ENCODE measurements at regions not wholly inside any gene's neighbourhood (a gene's known extent, or its start where the extent isn't known, plus 50 kb on each side); places are given as distances from the start of the nearest gene placed in this dataset.

DNA sequence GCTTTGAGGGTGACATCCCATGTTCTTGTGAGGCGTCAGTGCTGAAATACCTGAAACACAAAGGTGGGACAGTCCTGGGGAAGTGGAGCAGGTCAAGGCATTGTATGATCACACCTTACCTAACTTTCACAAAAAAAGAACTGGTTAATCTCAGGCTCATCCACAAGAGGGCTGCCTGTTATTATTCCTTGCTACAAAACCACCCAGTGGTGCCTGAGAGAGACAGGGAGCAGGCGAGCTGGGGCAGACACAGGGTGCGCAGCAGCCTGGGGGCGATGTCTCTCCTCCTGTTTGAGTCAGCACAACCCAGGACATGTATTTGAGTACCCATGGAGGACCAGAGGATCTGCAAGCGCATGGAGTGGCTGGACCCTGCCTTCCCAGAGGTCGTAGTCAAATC is 316.8 kb upstream of the ATP10A start:
- no peak overlapping the region for H3K27ac Mint-ChIP-seq
- ATAC-seq (no peak), DNase-seq (ENCODE audit: low spot score in 2 of 2) (no peak)
- no peaks in the 10 kb centered on the region for H3K9me3 Mint-ChIP-seq
- no peaks in the 10 kb centered on the region for H3K36me3 Mint-ChIP-seq

DNA sequence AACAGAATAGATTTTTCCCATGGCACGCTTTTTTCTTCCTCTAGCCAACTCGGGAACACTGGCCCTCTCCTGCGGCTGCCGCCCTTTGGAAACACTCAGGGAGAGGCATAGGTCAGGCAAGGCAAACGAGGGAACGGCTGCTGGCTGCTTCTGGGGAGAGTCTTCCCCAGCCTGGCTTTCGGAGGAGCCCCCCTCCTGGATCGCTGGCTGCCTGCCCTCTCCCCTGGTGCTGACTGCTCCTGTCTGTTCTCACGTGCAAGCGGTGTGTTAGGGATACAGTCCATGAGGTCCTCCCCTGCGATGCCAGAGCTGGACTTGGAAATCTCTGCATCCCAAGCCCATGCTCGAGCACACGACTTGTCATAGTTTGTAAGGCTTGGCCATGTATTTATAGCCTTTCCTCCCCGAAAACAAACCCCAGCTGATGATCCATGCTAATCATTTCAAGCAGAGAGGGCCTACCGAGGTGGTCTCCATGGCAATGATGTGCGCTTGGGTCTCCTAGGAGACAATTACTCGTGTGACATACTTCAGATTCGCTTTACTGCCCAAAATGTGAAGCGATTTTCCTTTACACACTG is 315.6 kb upstream of the ATP10A start:
- Mint-ChIP-seq H3K27ac (no peak overlapping the region), H3K9me3 (no peaks in the 10 kb centered on the region), H3K36me3 (no peaks in the 10 kb centered on the region)
- no peak for DNase-seq (ENCODE audit: low spot score in 2 of 2)
- ATAC-seq: no peak

DNA sequence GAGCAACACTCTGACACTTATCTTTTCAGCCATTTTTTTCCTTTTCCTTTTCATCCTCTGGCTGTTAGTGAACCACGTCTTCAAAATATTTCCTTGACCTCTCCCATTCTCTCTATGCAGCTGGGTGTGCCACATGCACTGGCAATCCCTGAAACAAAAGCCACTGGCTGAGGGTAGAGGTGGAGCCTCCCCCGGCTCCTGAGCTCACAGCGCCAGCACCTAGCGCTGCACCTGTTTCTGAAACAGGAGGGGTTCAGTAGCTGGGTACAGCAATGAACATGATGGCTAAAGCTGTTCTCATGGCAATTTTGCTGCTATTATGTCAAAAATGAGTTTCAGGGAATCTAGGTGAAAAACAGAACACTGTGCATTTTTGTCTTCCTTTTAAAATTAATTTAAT is 314.7 kb upstream of the ATP10A start:
- Mint-ChIP-seq H3K27ac (no peak overlapping the region), H3K9me3 (no peaks in the 10 kb centered on the region), H3K36me3 (no peaks in the 10 kb centered on the region)
- no peak for ATAC-seq
- DNase-seq (ENCODE audit: low spot score in 2 of 2): no peak

DNA sequence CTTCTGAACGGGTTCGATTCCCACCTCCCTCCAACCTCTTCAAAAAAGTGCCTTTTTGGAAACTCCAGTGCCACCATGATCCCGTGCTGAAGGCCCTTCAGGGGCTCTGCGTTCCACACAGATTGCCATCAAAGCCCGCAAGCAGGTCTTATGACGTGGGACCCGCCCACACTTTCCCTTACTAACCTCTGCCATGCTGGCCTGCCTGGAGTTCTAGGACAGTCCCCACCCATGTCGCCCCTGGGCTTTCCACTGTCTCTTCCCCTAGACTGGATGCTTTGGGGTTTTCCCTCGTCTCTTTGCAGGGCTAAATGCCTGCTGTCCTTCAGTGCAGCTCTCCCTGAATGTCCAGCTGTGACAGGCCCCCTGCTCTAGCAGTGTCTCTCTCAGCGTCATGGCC is 313.7 kb upstream of the ATP10A start:
- ATAC-seq (no peak), DNase-seq (ENCODE audit: low spot score in 2 of 2) (no peak)
- Mint-ChIP-seq H3K9me3 (no peaks in the 10 kb centered on the region), H3K27ac (no peak overlapping the region), H3K36me3 (no peaks in the 10 kb centered on the region)

DNA sequence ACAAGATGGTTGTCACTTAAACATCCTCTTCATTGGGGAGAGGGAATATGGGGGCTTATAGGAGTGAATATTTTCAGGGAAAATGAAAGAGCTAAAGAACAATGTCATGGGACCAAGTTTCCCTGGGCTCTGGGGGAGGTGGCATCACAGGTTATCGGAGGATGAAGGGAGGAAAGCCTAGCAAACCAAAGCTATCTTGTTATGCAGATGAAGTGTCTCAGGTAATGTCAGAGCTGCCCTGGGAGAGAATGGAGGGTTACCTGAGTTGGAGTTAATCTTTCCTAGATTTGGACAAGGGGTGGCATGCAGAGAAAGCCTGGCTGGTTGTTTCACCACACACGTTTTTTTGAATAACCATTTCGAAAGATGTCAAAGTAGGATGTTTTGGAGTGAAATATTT is 308.1 kb upstream of the ATP10A start:
- ATAC-seq (no peak), DNase-seq (ENCODE audit: low spot score in 2 of 2) (no peak)
- Mint-ChIP-seq H3K27ac (no peak overlapping the region), H3K36me3 (no peaks in the 10 kb centered on the region), H3K9me3 (peaks cover 0 to 3% of the 10 kb centered on the region in 2 donors)

DNA sequence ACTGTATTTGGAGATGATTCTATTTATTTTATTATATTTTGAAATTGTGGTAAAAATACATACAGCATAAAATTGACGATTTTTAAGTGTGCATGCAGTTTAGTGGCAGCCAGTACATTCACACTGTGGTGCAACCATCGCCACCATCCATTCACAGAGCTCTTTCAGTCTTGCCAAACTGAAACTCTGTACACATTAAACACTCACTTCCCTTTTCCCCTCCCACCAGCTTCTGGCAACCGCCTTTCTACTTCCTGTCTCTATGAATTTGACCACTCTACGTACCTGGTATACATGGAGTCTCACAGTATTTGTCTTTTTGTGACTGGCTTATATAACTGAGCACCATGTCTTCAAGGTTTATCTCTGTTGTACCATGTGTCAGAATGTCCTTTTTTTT is 303.3 kb upstream of the ATP10A start:
- H3K27ac Mint-ChIP-seq: peak overlapping the region in 1 of 2 donors; percentile 58
- H3K36me3 Mint-ChIP-seq: no peaks in the 10 kb centered on the region
- ATAC-seq: no peak
- DNase-seq (ENCODE audit: low spot score in 2 of 2): no peak
- peaks cover 0 to 3% of the 10 kb centered on the region in 2 donors for H3K9me3 Mint-ChIP-seq

DNA sequence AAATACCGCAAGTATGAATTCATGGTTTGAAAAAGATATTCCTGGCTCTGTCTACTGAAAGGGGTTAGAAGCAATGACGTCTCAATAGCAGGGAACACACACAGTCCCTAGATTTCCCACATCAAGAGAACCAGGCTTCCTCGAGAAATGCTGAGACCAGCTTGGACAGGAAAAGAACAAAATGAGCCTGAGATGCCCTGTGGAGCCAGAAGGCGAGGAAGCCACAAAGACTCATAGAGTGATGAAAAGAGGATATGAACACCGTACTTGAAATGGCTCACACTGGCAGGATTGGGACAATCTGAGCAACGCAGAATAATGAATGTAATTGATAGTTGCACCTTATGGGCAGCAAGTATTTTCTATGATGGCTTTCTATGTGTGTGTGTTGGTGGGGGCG is 302.4 kb upstream of the ATP10A start:
- DNase-seq (ENCODE audit: low spot score in 2 of 2): no peak
- Mint-ChIP-seq H3K9me3 (peaks cover 0 to 3% of the 10 kb centered on the region in 2 donors), H3K36me3 (no peaks in the 10 kb centered on the region), H3K27ac (no peak overlapping the region)
- no peak for ATAC-seq

DNA sequence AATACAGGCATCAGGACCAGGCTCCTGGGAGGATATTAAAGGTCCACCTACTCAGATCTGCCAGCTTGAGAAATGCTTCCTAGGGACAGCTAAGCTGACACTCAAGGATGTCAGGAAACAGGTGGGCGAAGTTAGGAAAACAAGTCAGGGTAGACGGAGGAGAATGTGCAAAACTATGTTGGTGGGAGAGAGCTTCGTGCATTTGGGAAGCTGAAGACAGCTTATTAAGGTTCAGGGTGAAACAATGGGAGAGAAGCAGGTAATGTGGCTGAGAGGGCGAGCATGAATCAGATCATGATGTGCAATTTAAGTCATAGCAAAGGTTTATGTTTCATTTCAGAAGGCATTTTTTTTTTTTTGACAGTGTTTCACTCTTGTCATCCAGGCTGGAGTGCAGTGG is 297.2 kb upstream of the ATP10A start:
- ATAC-seq: no peak
- Mint-ChIP-seq H3K27ac (no peak overlapping the region), H3K9me3 (no peaks in the 10 kb centered on the region), H3K36me3 (peaks cover 0 to 7% of the 10 kb centered on the region in 2 donors)
- DNase-seq (ENCODE audit: low spot score in 2 of 2): no peak

DNA sequence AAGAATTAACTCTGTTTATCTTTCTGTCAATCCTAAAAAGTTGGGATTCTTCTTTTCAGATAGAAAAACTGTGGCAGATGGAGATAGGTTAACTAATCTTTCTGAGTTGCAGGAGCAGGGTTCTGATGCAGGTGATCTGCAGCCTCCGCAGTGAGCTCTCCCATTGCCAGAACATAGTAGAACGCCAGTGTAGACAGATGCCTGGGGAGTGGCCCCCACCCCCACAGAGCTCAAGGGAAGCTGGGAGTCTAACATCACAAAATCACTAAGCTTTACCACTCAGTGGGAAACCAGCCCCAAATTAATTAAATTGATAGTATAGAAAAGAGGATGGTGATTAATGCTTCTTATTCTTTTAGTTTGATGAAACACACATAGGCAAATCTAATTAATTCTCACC is 295.0 kb upstream of the ATP10A start:
- ATAC-seq: no peak
- Mint-ChIP-seq H3K9me3 (peaks cover 13% of the 10 kb centered on the region in 2 donors), H3K36me3 (peaks cover 0 to 19% of the 10 kb centered on the region in 2 donors), H3K27ac (no peak overlapping the region)
- DNase-seq (ENCODE audit: low spot score in 2 of 2): no peak

DNA sequence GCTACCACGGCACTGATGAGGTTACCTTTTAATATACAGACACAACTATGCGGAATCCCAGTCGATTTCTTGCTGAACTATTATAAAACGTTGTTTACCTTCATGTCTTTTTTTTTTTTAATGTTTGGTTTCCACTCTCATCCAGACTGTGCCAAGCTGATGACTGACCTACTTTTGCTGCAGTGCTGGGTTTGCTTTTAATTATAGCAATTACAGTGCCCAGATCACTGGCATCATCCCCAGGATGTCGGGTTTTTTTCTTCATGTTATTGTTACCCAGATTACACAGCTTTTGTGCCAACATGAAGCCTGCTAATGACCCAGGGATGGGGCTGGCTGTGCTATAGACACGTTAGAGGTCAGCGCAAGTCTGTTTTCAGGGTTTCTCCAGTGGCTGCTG is 294.0 kb upstream of the ATP10A start:
- H3K9me3 Mint-ChIP-seq: peaks cover 17 to 19% of the 10 kb centered on the region in 2 donors

DNA sequence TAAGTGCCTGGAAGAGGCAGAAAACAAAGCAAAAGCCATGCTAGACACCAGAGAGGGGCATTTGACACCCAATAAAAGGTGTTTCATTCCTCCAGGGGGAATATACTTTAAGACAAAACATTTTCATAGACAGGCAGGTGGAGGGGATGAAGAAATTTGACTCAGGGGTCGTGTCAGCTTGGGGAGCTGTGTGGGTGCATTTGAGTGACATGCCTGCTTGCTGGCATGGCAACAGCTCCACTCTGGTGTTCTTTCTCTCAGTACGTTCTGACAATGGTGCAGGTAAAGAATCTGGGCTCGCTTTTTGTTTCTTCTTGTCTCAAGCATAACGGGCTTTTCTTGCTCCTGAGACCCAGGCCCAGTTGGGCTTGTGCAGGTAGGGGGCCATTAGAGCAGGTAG is 292.9 kb upstream of the ATP10A start:
- Mint-ChIP-seq H3K27ac (no peak overlapping the region), H3K36me3 (peaks cover 0 to 23% of the 10 kb centered on the region in 2 donors), H3K9me3 (peaks cover 17 to 19% of the 10 kb centered on the region in 2 donors)
- ATAC-seq: no peak
- no peak for DNase-seq (ENCODE audit: low spot score in 2 of 2)

More for the DNA sequence above, 294.0 kb upstream of the ATP10A start:
- ATAC-seq (no peak), DNase-seq (ENCODE audit: low spot score in 2 of 2) (no peak)
- H3K36me3 Mint-ChIP-seq: peaks cover 0 to 23% of the 10 kb centered on the region in 2 donors
- H3K27ac Mint-ChIP-seq: no peak overlapping the region

DNA sequence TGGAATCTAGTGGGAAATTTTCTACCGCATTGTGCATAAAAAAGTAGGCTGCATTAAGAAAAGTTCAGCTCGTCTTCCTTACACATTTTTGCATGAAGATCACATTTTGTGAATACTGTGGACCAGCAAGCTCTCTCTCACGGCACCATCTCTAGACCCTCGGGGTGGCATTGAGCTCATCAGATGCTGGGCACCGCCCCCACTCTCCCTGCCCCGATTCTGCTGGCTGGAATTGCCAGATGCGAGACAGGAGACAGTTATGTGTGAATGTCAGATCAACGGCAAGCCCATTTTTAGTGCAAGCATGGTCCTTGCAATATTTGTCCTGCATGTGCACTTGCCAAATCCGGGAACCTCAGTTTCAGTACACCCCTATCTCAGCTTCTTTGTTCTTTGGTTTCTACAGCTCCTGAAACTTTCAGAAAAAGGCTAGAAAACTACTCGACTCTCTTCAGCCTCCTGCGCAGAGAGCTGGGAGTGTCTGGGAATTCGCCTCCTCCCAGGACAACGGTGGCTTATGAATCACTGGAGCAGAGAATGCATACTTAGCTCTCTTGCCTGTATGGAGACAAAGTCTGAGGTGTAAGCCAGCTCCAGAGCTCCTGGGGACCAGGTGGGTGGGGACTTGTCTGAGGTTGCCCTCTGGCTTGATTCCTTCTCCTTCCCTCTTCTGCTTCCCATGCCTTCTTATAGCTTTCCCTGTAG is 285.2 kb upstream of the ATP10A start:
- H3K36me3 Mint-ChIP-seq: peaks cover 0 to 5% of the 10 kb centered on the region in 2 donors

DNA sequence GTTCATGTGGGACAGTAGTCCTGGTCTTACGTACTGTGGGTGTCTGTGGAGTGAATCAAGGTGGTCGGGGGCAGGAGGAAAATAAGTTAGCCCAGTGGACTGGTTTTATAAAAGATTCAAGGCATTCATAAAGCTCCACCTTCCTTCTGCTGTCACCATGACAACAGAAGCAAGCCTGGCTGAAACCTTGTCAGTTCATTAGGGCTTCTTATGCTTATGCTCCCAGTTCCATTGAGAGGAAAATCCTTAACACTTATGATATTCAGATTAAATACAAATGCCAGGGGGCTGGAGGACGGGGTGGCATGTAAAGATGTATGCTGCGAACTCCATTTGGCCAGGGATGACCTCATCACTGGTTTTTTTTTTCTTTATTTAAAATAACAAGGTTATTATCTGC is 283.1 kb upstream of the ATP10A start:
- H3K36me3 Mint-ChIP-seq: no peaks in the 10 kb centered on the region
- ATAC-seq: no peak
- H3K9me3 Mint-ChIP-seq: no peaks in the 10 kb centered on the region
- H3K27ac Mint-ChIP-seq: no peak overlapping the region
- no peak for DNase-seq (ENCODE audit: low spot score in 2 of 2)

More for the DNA sequence above, 285.2 kb upstream of the ATP10A start:
- Mint-ChIP-seq H3K9me3 (peaks cover 5 to 8% of the 10 kb centered on the region in 2 donors), H3K27ac (peak overlapping the region in 1 of 2 donors; percentile 29)
- DNase-seq (ENCODE audit: low spot score in 2 of 2): no peak
- ATAC-seq: no peak

DNA sequence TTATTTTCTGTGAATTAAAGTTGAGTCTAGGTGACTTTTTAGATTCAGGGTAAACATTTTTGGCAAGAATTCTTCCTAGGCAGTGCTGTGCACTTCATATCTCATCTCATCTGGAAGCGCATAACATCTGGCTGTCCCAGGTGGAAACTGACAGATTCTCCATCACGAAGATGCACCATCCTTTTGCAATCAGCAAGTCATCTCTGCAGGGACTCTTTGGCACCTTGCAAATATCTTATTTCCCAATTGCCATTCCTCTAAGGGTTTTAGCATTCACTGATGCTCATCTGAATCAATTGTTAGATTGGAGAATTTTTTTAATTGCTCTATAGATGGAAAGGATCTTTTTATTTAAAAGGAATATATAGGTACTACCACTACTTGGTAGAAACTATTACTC is 282.7 kb upstream of the ATP10A start:
- ATAC-seq (no peak), DNase-seq (ENCODE audit: low spot score in 2 of 2) (no peak)
- Mint-ChIP-seq H3K27ac (no peak overlapping the region), H3K9me3 (no peaks in the 10 kb centered on the region), H3K36me3 (no peaks in the 10 kb centered on the region)

DNA sequence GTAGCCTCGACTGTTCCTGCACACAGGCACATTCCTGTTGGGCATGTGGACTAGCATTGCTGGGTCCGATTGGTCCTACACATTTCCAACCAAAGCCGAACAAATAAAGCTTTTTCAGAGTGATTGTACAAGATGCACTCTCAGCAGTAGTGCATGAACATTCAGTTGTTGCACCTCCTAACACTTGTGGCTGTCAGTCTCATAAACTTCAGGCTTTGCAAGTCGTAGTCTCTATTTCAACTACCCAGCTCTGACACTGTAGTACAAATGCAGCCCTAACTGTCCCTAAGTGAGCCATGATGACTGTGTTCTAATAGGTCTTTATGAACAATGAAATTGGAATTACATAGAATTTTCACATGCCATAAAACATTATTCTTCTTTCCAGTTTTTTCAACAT is 281.7 kb upstream of the ATP10A start:
- no peak for ATAC-seq

DNA sequence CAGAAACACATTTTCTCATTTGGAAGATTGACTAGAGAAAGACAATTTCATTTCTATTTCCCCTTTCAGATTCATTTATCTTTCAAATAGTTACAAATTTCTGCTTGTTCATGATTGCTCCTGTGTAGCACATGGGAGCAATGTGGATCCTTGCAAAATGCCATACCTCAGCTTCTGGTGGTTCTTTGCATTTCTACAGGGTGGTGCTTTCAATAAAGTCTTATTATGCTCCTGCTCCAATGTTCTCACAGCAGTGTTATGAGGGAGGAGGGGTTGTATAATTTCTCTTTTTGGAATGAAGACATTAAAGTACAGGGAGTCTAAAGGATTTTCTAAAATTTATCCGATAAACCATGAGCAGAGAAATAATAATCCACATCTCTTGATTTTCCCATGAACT is 280.1 kb upstream of the ATP10A start:
- H3K27ac Mint-ChIP-seq: no peak overlapping the region
- H3K9me3 Mint-ChIP-seq: no peaks in the 10 kb centered on the region
- no peak for ATAC-seq
- H3K36me3 Mint-ChIP-seq: no peaks in the 10 kb centered on the region
- DNase-seq (ENCODE audit: low spot score in 2 of 2): no peak

More for the DNA sequence above, 281.7 kb upstream of the ATP10A start:
- Mint-ChIP-seq H3K27ac (no peak overlapping the region), H3K36me3 (no peaks in the 10 kb centered on the region), H3K9me3 (no peaks in the 10 kb centered on the region)
- no peak for DNase-seq (ENCODE audit: low spot score in 2 of 2)

DNA sequence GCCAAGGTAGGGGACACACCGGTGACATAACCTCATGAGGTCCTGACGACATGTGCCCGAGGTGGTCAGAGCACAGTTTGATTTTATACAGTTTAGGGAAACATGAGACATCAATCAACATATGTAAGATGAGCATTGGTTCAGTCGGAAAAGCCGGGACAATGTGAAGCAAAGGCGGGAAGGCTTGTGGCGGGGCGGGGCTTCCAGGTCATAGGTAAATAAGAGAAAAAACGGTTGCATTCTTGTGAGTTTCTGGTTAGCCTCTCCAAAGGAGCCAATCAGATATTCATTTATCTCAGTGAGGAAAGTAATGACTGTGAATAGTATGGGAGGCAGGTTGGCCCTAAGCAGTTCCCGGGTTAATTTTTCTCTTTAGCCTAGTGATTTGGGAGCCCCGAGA is 271.7 kb upstream of the ATP10A start:
- DNase-seq (ENCODE audit: low spot score in 2 of 2): no peak
- no peak for ATAC-seq
- H3K27ac Mint-ChIP-seq: no peak overlapping the region
- H3K9me3 Mint-ChIP-seq: no peaks in the 10 kb centered on the region
- H3K36me3 Mint-ChIP-seq: no peaks in the 10 kb centered on the region

DNA sequence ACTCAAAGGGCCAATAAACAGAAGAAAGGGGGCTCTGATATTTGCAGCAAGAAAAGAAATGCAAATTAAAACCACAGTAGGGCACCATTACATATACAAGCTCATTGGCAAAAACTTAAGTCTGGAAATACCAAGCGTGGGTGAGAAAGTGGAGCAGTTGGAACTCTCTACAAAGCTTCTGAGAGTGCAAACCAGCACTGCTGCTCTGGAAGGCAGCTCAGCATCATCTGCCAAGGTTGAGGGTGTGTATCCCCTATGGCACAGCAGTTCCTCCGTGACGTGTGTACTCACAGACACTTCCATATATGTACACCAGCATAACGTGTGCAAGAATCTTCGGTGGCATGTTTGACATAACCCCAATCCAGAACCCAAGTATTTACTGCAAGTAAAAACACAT is 271.0 kb upstream of the ATP10A start:
- Mint-ChIP-seq H3K36me3 (no peaks in the 10 kb centered on the region), H3K27ac (no peak overlapping the region), H3K9me3 (no peaks in the 10 kb centered on the region)
- DNase-seq (ENCODE audit: low spot score in 2 of 2) (no peak), ATAC-seq (no peak)

Data from activated naive CD4-positive, alpha-beta T cell treated with anti-CD3 and anti-CD28 coated beads, Interleukin-2, amount 50 U/mL, for 72 hours (primary cell).